ENCODE measurements at regions not wholly inside any gene's neighbourhood (a gene's known extent, or its start where the extent isn't known, plus 50 kb on each side); places are given as distances from the start of the nearest gene placed in this dataset.

- Histone ChIP-seq H3K4me3 (replicated peaks in 1 of 3; ENCODE audit: low read depth in 2 of 3, low read length in 3 of 3) (no peak overlapping the region), H3K4me2 (replicated peaks; ENCODE audit: extremely low read depth, low read length, poor library complexity, severe bottlenecking) (no peak overlapping the region), H2AFZ (ENCODE audit: insufficient read depth, low read depth, low read length, poor library complexity, severe bottlenecking) (no peak overlapping the region), H3K27me3 (ENCODE audit: control insufficient read depth in 2 of 2, insufficient read depth in 2 of 2, low read length in 2 of 2) (no peaks in the 10 kb centered on the region), H3K4me1 (ENCODE audit: control insufficient read depth in 1 of 2, insufficient read depth in 2 of 2, low read length in 2 of 2) (no peaks in the 10 kb centered on the region), H4K20me1 (ENCODE audit: insufficient read depth, low read length) (no peaks in the 10 kb centered on the region), H3K9ac (ENCODE audit: insufficient read depth, low read length, poor library complexity, severe bottlenecking) (no peak overlapping the region), H3K36me3 (replicated peaks in 1 of 2; ENCODE audit: control insufficient read depth in 1 of 2, insufficient read depth in 2 of 2, low read length in 2 of 2) (no peaks in the 10 kb centered on the region), H3K9me3 (replicated peaks in 1 of 2; ENCODE audit: control insufficient read depth in 1 of 2, insufficient read depth in 1 of 2, low read length in 2 of 2) (peaks cover 16 to 18% of the 10 kb centered on the region in 2 donors), H3K27ac (ENCODE audit: low read depth in 1 of 2, low read length in 2 of 2) (no peak overlapping the region), H3K79me2 (ENCODE audit: insufficient read depth, low read length) (no peaks in the 10 kb centered on the region)
- intact Hi-C loops (cut with micrococcal nuclease): no loop called here
- no peak for DNase-seq
- no peaks in the 10 kb centered on the region for H3K4me1 Mint-ChIP-seq
- WGBS (ENCODE audit: insufficient coverage): 93% methylated on average over 44 of the region's 44 CpGs
- peaks cover 7 to 25% (median 17%) of the 10 kb centered on the region in 7 donors for H3K9me3 Mint-ChIP-seq
- H3K4me3 Mint-ChIP-seq: no peak overlapping the region
- no peaks in the 10 kb centered on the region for H3K36me3 Mint-ChIP-seq
- no peaks in the 10 kb centered on the region for H3K27me3 Mint-ChIP-seq (ENCODE audit: low read depth in 3 of 3)
- TF ChIP-seq, protein P1, sequence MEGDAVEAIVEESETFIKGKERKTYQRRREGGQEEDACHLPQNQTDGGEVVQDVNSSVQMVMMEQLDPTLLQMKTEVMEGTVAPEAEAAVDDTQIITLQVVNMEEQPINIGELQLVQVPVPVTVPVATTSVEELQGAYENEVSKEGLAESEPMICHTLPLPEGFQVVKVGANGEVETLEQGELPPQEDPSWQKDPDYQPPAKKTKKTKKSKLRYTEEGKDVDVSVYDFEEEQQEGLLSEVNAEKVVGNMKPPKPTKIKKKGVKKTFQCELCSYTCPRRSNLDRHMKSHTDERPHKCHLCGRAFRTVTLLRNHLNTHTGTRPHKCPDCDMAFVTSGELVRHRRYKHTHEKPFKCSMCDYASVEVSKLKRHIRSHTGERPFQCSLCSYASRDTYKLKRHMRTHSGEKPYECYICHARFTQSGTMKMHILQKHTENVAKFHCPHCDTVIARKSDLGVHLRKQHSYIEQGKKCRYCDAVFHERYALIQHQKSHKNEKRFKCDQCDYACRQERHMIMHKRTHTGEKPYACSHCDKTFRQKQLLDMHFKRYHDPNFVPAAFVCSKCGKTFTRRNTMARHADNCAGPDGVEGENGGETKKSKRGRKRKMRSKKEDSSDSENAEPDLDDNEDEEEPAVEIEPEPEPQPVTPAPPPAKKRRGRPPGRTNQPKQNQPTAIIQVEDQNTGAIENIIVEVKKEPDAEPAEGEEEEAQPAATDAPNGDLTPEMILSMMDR (IDR thresholded peaks at IDR 0.05): no peak
- H3K27ac Mint-ChIP-seq: no peak overlapping the region
These were observed 158.1 kb upstream of the UBE3A start for GRCh38 chr15:25596644-25597562.

- no peak overlapping the region for H3K27ac ChIP-seq (ENCODE audit: low read depth in 1 of 2, low read length in 2 of 2)
- peaks cover 0 to 4% (median 0%) of the 10 kb centered on the region in 3 donors for H3K27me3 Mint-ChIP-seq (ENCODE audit: low read depth in 3 of 3)
- no peaks in the 10 kb centered on the region for H3K79me2 ChIP-seq (ENCODE audit: insufficient read depth, low read length)
- TF ChIP-seq, protein P1 (IDR thresholded peaks at IDR 0.05): no peak
- H3K9me3 Mint-ChIP-seq: peaks cover 5 to 29% (median 10%) of the 10 kb centered on the region in 7 donors
- H4K20me1 ChIP-seq (ENCODE audit: insufficient read depth, low read length): no peaks in the 10 kb centered on the region
- whole genome bisulfite sequencing (ENCODE audit: insufficient coverage): 97% methylated on average over 3 of the region's 7 CpGs
- no peaks in the 10 kb centered on the region for H3K36me3 ChIP-seq (replicated peaks in 1 of 2; ENCODE audit: control insufficient read depth in 1 of 2, insufficient read depth in 2 of 2, low read length in 2 of 2)
- no peaks in the 10 kb centered on the region for H3K4me1 ChIP-seq (ENCODE audit: control insufficient read depth in 1 of 2, insufficient read depth in 2 of 2, low read length in 2 of 2)
- H2AFZ ChIP-seq (ENCODE audit: insufficient read depth, low read depth, low read length, poor library complexity, severe bottlenecking): no peak overlapping the region
- intact Hi-C loops (cut with micrococcal nuclease): no loop called here
- no peak for DNase-seq
- H3K4me3 ChIP-seq (replicated peaks in 1 of 3; ENCODE audit: low read depth in 2 of 3, low read length in 3 of 3): no peak overlapping the region
- no peak overlapping the region for H3K4me3 Mint-ChIP-seq
- H3K27me3 ChIP-seq (ENCODE audit: control insufficient read depth in 2 of 2, insufficient read depth in 2 of 2, low read length in 2 of 2): no peaks in the 10 kb centered on the region
- H3K27ac Mint-ChIP-seq: no peak overlapping the region
- H3K4me1 Mint-ChIP-seq: no peaks in the 10 kb centered on the region
- H3K4me2 ChIP-seq (replicated peaks; ENCODE audit: extremely low read depth, low read length, poor library complexity, severe bottlenecking): no peak overlapping the region
- peaks cover 2 to 7% of the 10 kb centered on the region in 2 donors for H3K9me3 ChIP-seq (replicated peaks in 1 of 2; ENCODE audit: control insufficient read depth in 1 of 2, insufficient read depth in 1 of 2, low read length in 2 of 2)
- no peak overlapping the region for H3K9ac ChIP-seq (ENCODE audit: insufficient read depth, low read length, poor library complexity, severe bottlenecking)
- no peaks in the 10 kb centered on the region for H3K36me3 Mint-ChIP-seq
These were observed 149.0 kb upstream of the UBE3A start for GRCh38 chr15:25587616-25588340.

Measured in CD14-positive monocyte (primary cell).